Stimulated activated CD4-positive, alpha-beta T cell treated with anti-CD3 and anti-CD28 coated beads, Interleukin-1b, Interleukin-23, amount 100 ng/mL, for 48 hours (primary cell): ENCODE measurements at regions not wholly inside any gene's neighbourhood (a gene's known extent, or its start where the extent isn't known, plus 50 kb on each side); places are given as distances from the start of the nearest gene placed in this dataset.
"Not testable (repeated sequence)": the region's sequence is repeated elsewhere in the genome, so short reads cannot be mapped to it uniquely, and the experiment has no call there.

Experiments
- DNase-seq: peaks from one replicate; pipeline ENCODE4 v3.0.0-alpha.2; 2020

DNA sequence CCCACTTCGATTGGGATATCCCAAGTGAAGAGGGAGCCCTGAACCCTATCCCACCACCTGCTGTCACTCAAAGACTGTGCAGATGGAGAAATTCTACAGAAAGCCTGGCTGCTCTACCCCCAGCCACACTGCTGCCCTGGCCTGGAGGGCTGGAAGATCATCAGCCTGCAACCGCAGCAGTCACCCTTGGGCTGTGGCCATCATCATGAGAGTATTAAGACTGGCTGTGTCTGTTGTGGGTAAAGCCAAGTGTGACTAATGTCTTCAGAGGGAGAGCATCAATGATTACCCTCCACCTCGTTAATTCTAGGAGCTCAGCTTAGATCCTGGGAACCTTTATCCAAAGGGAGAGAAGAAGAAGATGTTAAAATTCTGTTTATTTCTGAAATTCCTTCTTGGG lies 221.5 kb downstream of the TFCP2L1 start:
- no peak for DNase-seq

DNA sequence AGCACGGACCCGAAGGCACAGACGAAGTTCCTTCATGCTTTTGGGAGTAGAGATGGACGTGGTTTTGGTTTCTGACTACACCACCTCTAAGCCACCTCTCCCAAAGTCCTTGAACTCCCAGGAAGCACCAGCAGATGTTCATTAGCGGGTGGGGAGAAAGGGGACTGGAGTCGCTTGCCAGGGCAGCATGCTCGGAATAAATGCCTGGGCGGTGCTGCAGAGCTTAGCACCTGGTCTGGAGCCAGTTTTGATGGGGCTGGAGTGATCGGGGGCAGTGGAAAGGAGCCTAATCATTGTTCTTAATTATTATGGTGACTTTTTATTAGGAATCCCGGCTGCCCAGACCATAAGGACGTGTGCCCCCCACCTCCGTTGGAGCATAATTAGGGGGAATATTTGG lies 220.8 kb downstream of the TFCP2L1 start:
- no peak for DNase-seq

DNA sequence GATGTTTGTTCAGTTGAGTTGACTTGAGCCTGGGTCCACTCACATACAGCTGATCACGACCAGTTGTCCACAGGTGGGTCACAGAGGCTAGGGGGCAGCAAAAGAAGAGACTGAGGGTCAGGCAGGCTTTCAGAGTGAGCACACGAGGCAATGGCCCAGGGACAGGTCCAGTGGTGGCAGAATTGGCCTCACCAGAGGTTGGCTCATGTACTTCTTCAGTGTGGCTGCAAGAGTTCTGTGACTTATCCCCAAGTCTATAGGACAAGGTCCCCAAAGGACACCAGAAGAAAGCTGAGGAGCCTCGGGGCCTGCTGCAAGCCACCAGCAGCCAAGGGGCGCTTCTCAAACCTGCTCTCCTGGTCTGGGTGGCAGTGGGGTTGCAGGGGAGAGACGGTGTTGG lies 219.8 kb downstream of the TFCP2L1 start:
- DNase-seq: no peak

GRCh38 chr2:121066526-121066925 lies 218.5 kb downstream of the TFCP2L1 start:
- no peak for DNase-seq

DNA sequence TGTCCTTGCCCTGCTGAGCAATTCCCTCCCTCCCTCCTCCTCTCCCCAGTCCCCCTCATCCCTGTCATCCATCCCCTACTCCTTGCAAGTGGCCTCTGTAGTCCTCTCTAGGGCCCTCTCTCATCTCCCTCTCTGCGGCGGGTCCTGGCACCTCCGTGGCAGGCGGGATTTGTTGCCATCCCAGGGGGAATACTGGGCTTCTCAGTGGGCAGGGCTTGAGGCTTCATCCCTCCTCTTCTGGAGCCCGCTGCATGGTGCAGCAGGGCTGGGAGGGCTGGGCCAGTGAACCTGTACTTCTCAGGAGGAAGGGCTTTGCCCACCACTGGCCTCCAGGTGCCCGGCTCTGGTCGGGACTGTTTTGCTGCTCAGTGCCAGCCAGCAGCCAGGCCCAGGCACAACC lies 216.2 kb downstream of the TFCP2L1 start:
- no peak for DNase-seq

DNA sequence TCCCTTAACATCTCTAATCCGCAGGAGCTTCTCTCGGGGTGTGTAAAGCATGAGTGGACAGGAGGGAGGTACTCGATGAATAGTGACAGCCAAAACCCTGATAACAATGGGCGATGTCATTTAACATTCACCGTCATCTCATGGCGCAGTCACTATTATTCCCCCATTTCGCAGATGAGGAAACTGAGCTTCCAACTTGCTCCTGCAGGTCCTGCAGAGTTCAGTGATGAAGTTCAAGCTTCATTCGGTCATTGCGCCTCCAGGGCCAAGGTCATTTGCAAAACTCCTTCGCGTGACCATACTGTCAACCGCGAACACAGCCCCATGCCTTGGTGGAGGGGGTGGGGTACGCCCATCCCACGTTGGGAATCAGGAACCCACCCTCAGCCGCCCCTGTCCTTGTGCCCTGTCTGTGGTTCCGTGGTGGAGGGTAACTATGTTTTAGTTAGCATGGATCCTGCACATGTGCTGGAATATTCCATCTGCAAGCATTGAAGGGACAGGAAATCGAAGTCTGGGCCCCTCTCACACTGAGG lies 215.5 kb downstream of the TFCP2L1 start:
- no peak for DNase-seq

GRCh38 chr2:121070061-121070460 lies 214.9 kb downstream of the TFCP2L1 start:
- DNase-seq: not testable (repeated sequence)

DNA sequence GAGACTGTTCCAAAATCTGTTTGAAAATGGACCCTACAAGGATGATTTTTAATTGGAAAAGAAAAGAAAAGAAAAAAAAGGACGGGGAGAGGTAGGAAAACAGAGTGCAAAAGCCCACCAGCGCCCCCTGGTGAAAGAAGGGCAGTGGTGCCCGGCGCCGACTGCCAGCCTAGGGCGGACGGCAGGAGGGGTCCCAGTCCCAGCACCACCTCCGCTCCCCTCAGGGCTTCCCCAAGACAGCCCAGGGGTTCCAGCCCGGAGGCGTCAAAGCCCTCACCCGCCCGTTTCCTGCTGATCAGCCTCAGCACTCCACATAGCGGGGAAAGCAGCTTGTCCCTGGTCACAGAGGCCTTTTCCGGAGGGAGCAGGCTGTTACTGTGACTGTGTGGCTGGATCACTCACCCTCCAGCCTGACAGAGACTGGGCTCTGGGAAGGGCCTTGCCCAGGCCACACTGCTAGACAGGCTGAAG lies 213.9 kb downstream of the TFCP2L1 start:
- DNase-seq: peak; percentile 48

- DNase-seq: no peak
Measured at GRCh38 chr2:121072784-121073183, 212.2 kb downstream of the TFCP2L1 start.

DNA sequence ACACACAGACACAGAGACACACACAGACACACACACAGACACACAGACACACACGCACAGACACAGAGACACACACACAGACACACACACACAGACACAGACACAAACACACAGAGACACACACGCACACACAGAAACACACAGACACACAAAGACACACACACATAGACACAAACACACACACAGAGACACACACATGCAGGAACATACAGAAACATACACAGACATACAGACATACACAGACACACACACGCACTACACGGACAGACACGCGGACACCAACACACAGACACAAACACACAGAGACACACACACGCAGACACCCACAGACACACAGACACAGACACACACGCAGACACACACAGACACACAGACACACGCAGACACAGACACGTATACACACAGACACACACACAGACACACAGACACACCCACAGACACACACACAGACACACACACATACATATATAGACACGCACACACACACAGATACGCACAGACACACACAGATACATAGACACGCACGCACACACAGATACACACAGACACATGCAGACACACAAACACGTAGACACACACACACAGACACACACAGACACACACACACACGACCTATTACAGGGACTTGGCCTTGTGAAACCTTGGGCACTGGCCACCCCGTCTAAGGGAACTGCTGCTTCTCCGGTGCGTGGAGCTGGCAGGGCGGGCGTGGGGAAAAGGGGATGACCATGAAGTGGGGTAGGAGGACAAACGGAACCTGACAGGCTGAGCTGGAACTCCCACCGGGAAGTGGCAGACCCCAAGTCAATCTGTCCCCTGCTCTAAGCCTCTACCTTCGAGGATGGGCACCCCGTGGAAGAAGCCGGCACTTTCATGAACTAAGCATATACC lies 211.4 kb downstream of the TFCP2L1 start:
- DNase-seq: no peak

GRCh38 chr2:121074293-121074932 lies 210.6 kb downstream of the TFCP2L1 start:
- DNase-seq: peak; percentile 27

- DNase-seq: peak; percentile 83
Measured at GRCh38 chr2:121075006-121075551, 209.9 kb downstream of the TFCP2L1 start.

DNA sequence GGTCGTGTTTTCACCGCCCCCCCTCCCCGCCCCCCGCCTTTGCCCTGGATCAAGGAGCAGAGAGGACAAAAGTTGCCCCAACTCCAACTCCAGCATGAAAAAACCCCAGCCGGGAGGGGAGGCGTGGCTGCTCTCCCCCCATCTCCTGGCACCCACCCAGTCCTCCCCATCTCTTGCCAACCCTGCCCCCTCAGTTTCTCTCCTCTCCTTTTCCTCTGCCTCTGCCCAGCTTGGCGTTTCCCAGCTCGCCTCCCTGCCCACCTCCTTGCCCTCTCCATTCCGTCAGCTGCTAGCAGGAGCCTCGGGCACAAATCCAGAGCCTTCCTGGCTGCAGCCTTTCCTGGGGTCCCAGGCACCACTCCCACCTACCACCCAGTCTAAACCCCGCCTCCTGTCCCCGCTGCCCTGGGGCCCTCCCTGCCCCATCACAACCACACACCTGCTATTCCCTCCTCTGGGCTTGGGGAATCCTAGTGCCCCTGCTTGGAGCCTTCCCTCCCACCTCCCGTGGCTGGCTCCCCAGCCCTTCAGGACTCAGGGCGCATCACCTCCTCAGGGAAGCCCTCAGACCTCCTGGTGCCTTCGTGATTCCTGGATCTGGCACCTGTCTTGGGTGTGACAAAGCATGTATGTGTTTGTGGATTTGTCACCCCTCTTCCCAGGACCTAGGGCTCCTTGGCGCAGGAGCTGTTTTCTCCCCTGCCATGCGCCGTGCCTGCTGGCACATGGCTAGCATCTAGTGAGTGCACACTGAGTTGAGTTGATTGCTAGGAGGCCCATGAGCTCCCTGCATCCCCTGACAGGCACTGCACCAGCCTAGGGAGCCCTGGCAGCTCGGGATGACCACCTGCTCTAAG lies 209.1 kb downstream of the TFCP2L1 start:
- DNase-seq: no peak

DNA sequence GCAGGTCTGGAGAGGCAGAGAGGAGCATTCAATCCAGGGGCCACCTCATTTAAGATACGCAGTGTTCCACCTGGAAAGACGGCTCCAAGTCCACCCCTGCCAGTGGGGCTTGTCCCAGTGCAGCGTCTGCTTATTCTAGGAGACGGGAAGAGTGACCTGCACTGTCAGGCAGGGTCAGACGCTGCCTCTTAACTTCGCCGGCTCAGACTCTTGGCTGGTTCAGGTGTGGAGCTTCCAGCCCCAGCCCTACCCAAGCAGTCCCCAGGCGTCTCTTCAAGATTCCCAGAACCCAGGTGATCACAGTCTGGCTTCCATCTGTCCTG lies 208.5 kb downstream of the TFCP2L1 start:
- DNase-seq: no peak

GRCh38 chr2:121076885-121077549 lies 208.0 kb downstream of the TFCP2L1 start:
- DNase-seq: peak; percentile 74

GRCh38 chr2:121078899-121079298 lies 206.1 kb downstream of the TFCP2L1 start:
- no peak for DNase-seq

DNA sequence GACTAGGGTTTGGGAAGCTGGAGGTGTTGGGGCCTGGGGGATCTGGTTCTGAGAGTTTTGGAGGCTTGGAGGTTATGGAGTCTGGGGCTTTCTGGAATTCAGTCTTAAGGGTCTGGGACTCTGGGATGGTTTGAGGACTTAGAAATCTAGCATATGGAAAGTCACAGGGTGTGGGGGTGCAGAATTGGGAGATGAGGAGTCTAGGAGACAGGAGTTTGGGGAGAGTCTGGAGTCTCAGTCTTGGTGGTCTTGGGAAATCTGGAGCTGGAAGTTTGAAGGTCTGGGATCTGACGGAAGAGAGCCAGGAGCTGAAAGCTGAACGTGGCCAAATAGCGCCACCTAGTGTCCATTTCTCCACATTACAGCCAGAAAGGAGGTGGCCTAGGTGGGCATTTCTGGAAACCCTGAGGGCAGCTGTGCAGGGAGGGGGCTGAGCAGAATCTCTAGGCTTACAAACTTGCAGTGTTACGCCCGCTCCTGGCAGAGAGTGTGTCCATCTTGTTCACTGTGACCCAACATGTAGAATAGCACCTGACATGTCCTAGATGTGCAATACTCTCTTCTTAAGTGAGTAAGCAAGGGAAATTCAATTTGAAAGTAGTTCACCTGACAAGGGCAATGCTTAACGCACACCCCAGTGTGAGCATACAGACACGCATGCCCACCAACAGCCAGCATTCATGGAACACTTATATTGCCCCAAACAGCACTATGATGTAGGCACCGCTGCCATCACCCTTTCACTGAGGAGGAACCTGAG lies 204.8 kb downstream of the TFCP2L1 start:
- peak; percentile 15 for DNase-seq

- no peak for DNase-seq
Measured at GRCh38 chr2:121081701-121082100, 203.3 kb downstream of the TFCP2L1 start.

DNA sequence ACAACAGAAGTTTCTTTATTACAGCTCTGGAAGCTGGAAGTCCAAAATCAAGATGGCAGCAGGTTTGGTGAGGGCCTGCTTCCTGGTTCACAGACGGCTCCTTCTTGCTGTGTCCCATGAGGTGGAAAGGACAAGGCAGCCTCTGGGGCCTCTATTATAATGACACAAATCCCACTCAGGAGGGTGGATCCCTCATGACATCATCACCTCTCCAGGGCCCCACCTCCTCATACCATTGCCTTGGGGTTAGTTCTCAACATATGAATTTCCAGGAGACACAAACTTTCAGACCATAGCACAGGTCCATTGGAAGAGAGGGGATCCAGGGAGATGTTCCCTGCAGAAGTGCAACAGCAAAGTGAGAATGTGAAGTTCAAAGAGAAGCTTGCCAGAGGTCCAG lies 202.8 kb downstream of the TFCP2L1 start:
- DNase-seq: no peak

GRCh38 chr2:121084130-121084680 lies 200.8 kb downstream of the TFCP2L1 start:
- no peak for DNase-seq

GRCh38 chr2:121085801-121086200 lies 199.2 kb downstream of the TFCP2L1 start:
- no peak for DNase-seq
